SK-N-SH (cell line): ENCODE measurements at regions not wholly inside any gene's neighbourhood (a gene's known extent, or its start where the extent isn't known, plus 50 kb on each side); places are given as distances from the start of the nearest gene placed in this dataset.

Experiments
- CTCF ChIA-PET: fragments of 300-600, 350-600 bp; formaldehyde crosslinking; extraction: SDS; loops from one replicate; lab custom pipeline; 2021; lab: Yijun Ruan, JAX
- POLR2A ChIA-PET: fragments of 350-600 bp; sonication (Branson Sonifier 250); formaldehyde crosslinking; extraction: SDS; loops from one replicate; lab custom pipeline; 2020; ENCODE audit warnings: antibody characterized with exemption, inconsistent platforms; lab: Yijun Ruan, JAX
- DNase-seq: peaks from one replicate; pipeline ENCODE4 v3.0.0; 2012
- H2AFZ ChIP-seq: fragments of 200-600 bp; sonication (generic); 2 replicates; pipeline ENCODE4 v1.8.1; 2016; ENCODE audit warnings: antibody characterized with exemption, mild to moderate bottlenecking, low read depth
- H3F3A ChIP-seq: fragments of 200-600 bp; sonication (generic); replicated peaks from 2 replicates; pipeline ENCODE3; 2016; ENCODE audit warnings: antibody characterized with exemption, mild to moderate bottlenecking; ENCODE audit not compliant: insufficient read depth
- H3K27ac ChIP-seq, 2 experiments: fragments of 200-500 bp in 1 of 2; fragments of 200-600 bp in 1 of 2; sonication (Bioruptor generic) in 1 of 2; sonication (generic), shearing (Covaris generic) in 1 of 2; 2 replicates each; pipeline versions ENCODE4 v1.5.1 to v1.6.1; 2014 to 2016; ENCODE audit warnings: low read depth in 2 of 2, inconsistent platforms in 1 of 2, low read length in 1 of 2, mild to moderate bottlenecking in 1 of 2, mixed read lengths in 1 of 2
- H3K27me3 ChIP-seq: fragments of 200-600 bp; sonication (generic), shearing (Covaris generic); 2 replicates; pipeline ENCODE4 v1.6.1; 2016; ENCODE audit warnings: mixed run types; ENCODE audit not compliant: insufficient read depth
- H3K36me3 ChIP-seq, 2 experiments: fragments of 200-500 bp in 1 of 2; fragments of 200-600 bp in 1 of 2; sonication (Bioruptor generic) in 1 of 2; sonication (generic) in 1 of 2; replicated peaks in 1 of 2; 2 replicates each; pipeline versions ENCODE3 to v1.5.1; 2014 to 2016; ENCODE audit warnings: low read length in 1 of 2, mild to moderate bottlenecking in 1 of 2; ENCODE audit not compliant: insufficient read depth in 2 of 2, control insufficient read depth in 1 of 2
- H3K4me1 ChIP-seq, 2 experiments: fragments of 200-500 bp in 1 of 2; fragments of 200-600 bp in 1 of 2; sonication (Bioruptor generic) in 1 of 2; sonication (generic), shearing (Covaris generic) in 1 of 2; 2 replicates each; pipeline versions ENCODE4 v1.5.1 to v1.6.1; 2014 to 2016; ENCODE audit warnings: low read depth in 1 of 2, low read length in 1 of 2, mixed run types in 1 of 2; ENCODE audit not compliant: insufficient read depth in 2 of 2, control insufficient read depth in 1 of 2
- H3K4me2 ChIP-seq: fragments of 200-600 bp; sonication (generic), shearing (Covaris generic); 2 replicates; pipeline ENCODE4 v1.6.1; 2017; ENCODE audit warnings: mixed run types
- H3K4me3 ChIP-seq, 2 experiments: fragments of 200-500 bp in 1 of 2; fragments of 200-600 bp in 1 of 2; sonication (Bioruptor generic) in 1 of 2; sonication (generic), shearing (Covaris generic) in 1 of 2; 2 replicates each; pipeline versions ENCODE4 v1.5.1 to v1.8.1; 2014 to 2016; ENCODE audit warnings: low read depth in 2 of 2, inconsistent platforms in 1 of 2, low read length in 1 of 2, mild to moderate bottlenecking in 1 of 2, mixed read lengths in 1 of 2, moderate library complexity in 1 of 2
- H3K79me2 ChIP-seq: fragments of 200-600 bp; sonication (generic); 2 replicates; pipeline ENCODE4 v1.8.1; 2017; ENCODE audit warnings: mild to moderate bottlenecking; ENCODE audit not compliant: insufficient read depth
- H3K9ac ChIP-seq: fragments of 200-600 bp; sonication (generic); 2 replicates; pipeline ENCODE4 v1.6.1; 2017; ENCODE audit warnings: mixed run types
- H3K9me2 ChIP-seq: fragments of 200-600 bp; sonication (generic); 2 replicates; pipeline ENCODE4 v1.6.1; 2017; ENCODE audit warnings: mixed run types
- H3K9me3 ChIP-seq: fragments of 200-600 bp; sonication (generic); 2 replicates; pipeline ENCODE4 v1.6.1; 2017; ENCODE audit warnings: mixed run types, mild to moderate bottlenecking, moderate library complexity
- H4K20me1 ChIP-seq: fragments of 200-600 bp; sonication (generic); 2 replicates; pipeline ENCODE4 v1.6.1; 2017; ENCODE audit warnings: mild to moderate bottlenecking, mixed run types; ENCODE audit not compliant: insufficient read depth
- CHD2 ChIP-seq: fragments of 150-350 bp; IDR thresholded peaks from 2 replicates; pipeline ENCODE4 v1.6.1; 2018; ENCODE audit warnings: low read length; ENCODE audit not compliant: partially characterized antibody
- FOXJ3 ChIP-seq: sonication (generic); formaldehyde crosslinking; IDR thresholded peaks from 2 replicates; pipeline ENCODE4 v1.5.1; 2020; ENCODE audit warnings: mild to moderate bottlenecking, missing genetic modification reagents
- GATA2 ChIP-seq: sonication (generic); formaldehyde crosslinking; IDR thresholded peaks from 2 replicates; pipeline ENCODE4 v1.5.0; 2020; ENCODE audit warnings: mild to moderate bottlenecking, missing genetic modification reagents
- JUND ChIP-seq: IDR thresholded peaks from 2 replicates; pipeline ENCODE4 v1.4.0; 2012
- MEF2A ChIP-seq: IDR thresholded peaks from 2 replicates; pipeline ENCODE4 v1.4.0; 2012; ENCODE audit warnings: low read depth, borderline replicate concordance
- NRF1 ChIP-seq: IDR thresholded peaks from 2 replicates; pipeline ENCODE4 v1.6.1; 2012; ENCODE audit warnings: low read depth, mild to moderate bottlenecking, low read length
- RFX5 ChIP-seq: IDR thresholded peaks from 2 replicates; pipeline ENCODE4 v1.6.1; 2012; ENCODE audit warnings: mild to moderate bottlenecking, improper control_type of control experiment, low read length
- SMC3 ChIP-seq: IDR thresholded peaks from 2 replicates; pipeline ENCODE4 v1.6.1; 2012; ENCODE audit warnings: low read depth, low read length, improper control_type of control experiment
- TAF1 ChIP-seq: IDR thresholded peaks from 2 replicates; pipeline ENCODE4 v1.6.1; 2012; ENCODE audit warnings: low read depth, mild to moderate bottlenecking, low read length, moderate library complexity, borderline replicate concordance
- YY1 ChIP-seq: IDR thresholded peaks from 2 replicates; pipeline ENCODE4 v1.4.0; 2012; ENCODE audit warnings: low read depth, mild to moderate bottlenecking
- WGBS: methylation state at CpG from one replicate; pipeline ENCODE4 v1.1.6; 2017; ENCODE audit warnings: low lambda C conversion rate; 5-methylcytosine and 5-hydroxymethylcytosine counted together
- TF ChIP-seq, protein P1 (sequence below): IDR thresholded peaks from 2 replicates; pipeline ENCODE4; 2012
- TF ChIP-seq, protein P2 (sequence below): fragments of 150-350 bp; IDR thresholded peaks from 2 replicates; pipeline ENCODE4 v1.6.1; 2016; ENCODE audit warnings: mild to moderate bottlenecking, low read depth, low read length
- TF ChIP-seq, protein P3 (sequence below): IDR thresholded peaks from 2 replicates; pipeline ENCODE4 v1.4.0; 2012; ENCODE audit warnings: low read depth, borderline replicate concordance

DNA sequence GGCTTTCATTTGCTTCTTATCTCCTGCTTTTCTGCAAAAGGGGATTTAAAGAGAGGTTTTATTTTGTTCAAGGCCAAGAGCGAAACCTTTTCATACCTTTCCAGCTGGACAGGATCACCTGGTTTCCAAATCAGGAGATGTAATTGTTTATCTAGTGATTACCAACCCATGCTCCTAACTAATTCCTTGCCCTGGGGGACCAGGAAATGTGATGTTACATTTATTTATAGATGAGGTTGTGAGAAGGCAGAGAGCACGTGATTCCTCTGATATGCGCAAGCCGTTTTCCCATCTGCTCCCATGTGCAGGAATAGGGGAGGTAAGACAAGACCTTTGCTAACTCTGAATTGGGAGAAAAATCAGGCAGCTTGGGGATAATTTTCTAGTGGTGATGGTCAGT is 507.2 kb upstream of the LARGE1 start (continued):
- TF ChIP-seq, protein P1, sequence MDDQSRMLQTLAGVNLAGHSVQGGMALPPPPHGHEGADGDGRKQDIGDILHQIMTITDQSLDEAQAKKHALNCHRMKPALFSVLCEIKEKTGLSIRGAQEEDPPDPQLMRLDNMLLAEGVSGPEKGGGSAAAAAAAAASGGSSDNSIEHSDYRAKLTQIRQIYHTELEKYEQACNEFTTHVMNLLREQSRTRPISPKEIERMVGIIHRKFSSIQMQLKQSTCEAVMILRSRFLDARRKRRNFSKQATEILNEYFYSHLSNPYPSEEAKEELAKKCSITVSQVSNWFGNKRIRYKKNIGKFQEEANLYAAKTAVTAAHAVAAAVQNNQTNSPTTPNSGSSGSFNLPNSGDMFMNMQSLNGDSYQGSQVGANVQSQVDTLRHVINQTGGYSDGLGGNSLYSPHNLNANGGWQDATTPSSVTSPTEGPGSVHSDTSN, result no peak
- TF ChIP-seq JUND (no peak), GATA2 (no peak), NRF1 (no peak), MEF2A (no peak), SMC3 (no peak), FOXJ3 (no peak), TAF1 (no peak), CHD2 (no peak)
- TF ChIP-seq, protein P2, sequence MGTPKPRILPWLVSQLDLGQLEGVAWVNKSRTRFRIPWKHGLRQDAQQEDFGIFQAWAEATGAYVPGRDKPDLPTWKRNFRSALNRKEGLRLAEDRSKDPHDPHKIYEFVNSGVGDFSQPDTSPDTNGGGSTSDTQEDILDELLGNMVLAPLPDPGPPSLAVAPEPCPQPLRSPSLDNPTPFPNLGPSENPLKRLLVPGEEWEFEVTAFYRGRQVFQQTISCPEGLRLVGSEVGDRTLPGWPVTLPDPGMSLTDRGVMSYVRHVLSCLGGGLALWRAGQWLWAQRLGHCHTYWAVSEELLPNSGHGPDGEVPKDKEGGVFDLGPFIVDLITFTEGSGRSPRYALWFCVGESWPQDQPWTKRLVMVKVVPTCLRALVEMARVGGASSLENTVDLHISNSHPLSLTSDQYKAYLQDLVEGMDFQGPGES, result no peak
- TF ChIP-seq, protein P3, sequence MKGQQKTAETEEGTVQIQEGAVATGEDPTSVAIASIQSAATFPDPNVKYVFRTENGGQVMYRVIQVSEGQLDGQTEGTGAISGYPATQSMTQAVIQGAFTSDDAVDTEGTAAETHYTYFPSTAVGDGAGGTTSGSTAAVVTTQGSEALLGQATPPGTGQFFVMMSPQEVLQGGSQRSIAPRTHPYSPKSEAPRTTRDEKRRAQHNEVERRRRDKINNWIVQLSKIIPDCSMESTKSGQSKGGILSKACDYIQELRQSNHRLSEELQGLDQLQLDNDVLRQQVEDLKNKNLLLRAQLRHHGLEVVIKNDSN, result no peak

DNA sequence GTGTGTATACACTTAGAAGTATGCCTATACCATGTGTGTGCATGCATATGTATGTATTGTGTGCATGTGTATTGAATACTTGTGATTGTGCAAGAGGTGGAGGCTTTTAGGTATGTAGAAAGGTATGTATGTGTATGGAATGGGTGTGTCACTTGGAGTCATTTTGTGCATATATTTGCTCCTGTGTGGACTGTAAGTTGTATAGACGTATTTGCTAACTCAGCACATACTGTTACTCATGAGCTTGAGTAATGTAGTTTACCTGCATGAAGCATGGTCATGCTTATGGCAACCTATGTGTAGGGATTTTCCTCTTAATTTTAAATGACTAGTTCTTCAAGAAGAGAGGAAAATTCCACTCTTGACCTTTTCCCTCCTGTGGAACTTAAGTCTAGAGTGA is 507.6 kb upstream of the LARGE1 start:
- no peaks in the 10 kb centered on the region for H3K36me3 ChIP-seq

DNA sequence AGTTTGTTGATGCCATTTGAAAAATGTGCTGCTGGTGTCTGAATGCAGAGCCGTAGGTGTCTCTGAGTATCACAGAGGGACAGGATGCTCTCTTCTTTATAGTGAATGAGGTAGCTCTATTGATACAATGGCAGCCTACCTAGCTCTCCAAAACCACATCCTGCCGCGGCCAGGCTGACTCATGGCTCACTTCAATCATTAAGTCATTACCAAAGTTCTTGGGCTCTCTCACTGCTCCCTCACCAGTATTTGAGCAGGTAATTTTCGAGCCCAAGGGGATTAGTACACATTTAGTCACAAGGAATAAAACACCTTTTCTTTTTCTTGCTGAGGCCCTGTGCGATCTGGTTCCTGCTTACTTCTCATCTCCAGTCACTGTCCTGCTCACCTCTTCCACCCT is 509.0 kb upstream of the LARGE1 start:
- H3K79me2 ChIP-seq, result no peaks in the 10 kb centered on the region
- H2AFZ ChIP-seq, result no peak overlapping the region
- whole genome bisulfite sequencing, result 14% methylated on average over 5 of the region's 5 CpGs
- ChIA-PET POLR2A (no interaction called here), CTCF (no interaction called here)
- TF ChIP-seq YY1 (no peak), FOXJ3 (no peak), NRF1 (no peak), RFX5 (no peak)
- TF ChIP-seq, protein P1, result no peak
- no peaks in the 10 kb centered on the region for H3K9me2 ChIP-seq
- H3K4me3 ChIP-seq, result no peak overlapping the region
- H4K20me1 ChIP-seq, result no peaks in the 10 kb centered on the region
- H3K36me3 ChIP-seq, result no peaks in the 10 kb centered on the region
- H3K9me3 ChIP-seq, result no peaks in the 10 kb centered on the region
- no peak overlapping the region for H3K27ac ChIP-seq
- no peaks in the 10 kb centered on the region for H3F3A ChIP-seq
- H3K4me1 ChIP-seq, result no peaks in the 10 kb centered on the region
- no peaks in the 10 kb centered on the region for H3K27me3 ChIP-seq
- no peak overlapping the region for H3K9ac ChIP-seq
- H3K4me2 ChIP-seq, result no peak overlapping the region
- no peak for DNase-seq

More for the DNA sequence above, 507.6 kb upstream of the LARGE1 start:
- Histone ChIP-seq H3K4me3 (no peak overlapping the region), H3K9me3 (no peaks in the 10 kb centered on the region), H3K27ac (no peak overlapping the region), H3K79me2 (no peaks in the 10 kb centered on the region), H3F3A (no peaks in the 10 kb centered on the region), H4K20me1 (no peaks in the 10 kb centered on the region), H3K9me2 (no peaks in the 10 kb centered on the region), H3K4me2 (no peak overlapping the region), H2AFZ (no peak overlapping the region), H3K9ac (no peak overlapping the region), H3K4me1 (no peaks in the 10 kb centered on the region), H3K27me3 (no peaks in the 10 kb centered on the region)
- POLR2A ChIA-PET, result no interaction called here
- DNase-seq, result no peak
- no peak for TF ChIP-seq FOXJ3
- CTCF ChIA-PET, result no interaction called here
- 0% methylated on average over 1 of the region's 1 CpG for WGBS
